ENCODE measurements at regions not wholly inside any gene's neighbourhood (a gene's known extent, or its start where the extent isn't known, plus 50 kb on each side); places are given as distances from the start of the nearest gene placed in this dataset.

DNA sequence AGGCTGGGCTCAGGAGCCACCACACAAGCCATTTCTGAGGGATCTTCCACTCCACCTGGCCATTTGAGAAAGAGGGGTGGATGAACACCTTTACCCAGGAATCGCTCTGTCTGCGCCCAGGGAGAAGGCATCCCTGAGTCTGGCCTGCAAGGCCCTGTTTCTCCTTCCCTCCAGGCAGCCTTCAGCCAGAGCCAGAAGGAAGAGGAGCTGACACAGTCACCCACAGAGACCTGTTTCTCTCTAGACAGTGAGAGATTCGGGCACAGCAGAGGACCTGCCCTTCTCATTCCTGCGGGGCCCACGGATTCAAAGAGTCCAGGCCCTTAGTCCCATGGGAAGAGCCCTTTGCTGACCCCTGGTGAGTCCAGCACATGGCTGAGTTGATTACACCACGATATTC is 127.5 kb upstream of the TNS3 start:
- Mint-ChIP-seq H3K27ac (no peak overlapping the region), H3K4me3 (no peak overlapping the region), H3K36me3 (ENCODE audit: low read depth) (no peaks in the 10 kb centered on the region), H3K4me1 (ENCODE audit: low read depth) (no peaks in the 10 kb centered on the region), H3K27me3 (ENCODE audit: insufficient read depth) (no peaks in the 10 kb centered on the region), H3K9me3 (no peaks in the 10 kb centered on the region)
- intact Hi-C loops (cut with micrococcal nuclease) = no loop called here
- no peak for DNase-seq (ENCODE audit: low spot score)

DNA sequence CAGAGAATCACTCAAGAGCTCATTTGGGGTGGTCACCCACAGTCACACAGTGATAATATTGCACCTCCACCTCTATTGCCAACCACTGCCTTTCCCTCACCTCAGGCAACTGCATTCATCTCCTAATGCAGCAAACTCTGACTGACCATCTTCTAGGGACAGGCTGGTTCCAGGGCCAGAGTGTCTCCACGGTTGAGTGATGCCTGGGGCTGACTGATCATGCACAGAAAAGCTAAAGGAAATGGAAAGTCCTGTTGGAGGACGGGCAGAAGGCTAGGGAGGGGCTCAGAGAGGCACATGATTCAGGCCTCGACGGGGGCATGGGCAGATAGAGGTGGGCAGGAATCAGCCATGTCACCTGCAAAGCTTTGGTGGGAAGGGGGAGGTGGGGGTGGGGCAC is 127.1 kb upstream of the TNS3 start:
- no peak overlapping the region for H3K4me3 Mint-ChIP-seq
- intact Hi-C loops (cut with micrococcal nuclease) = no loop called here
- no peak overlapping the region for H3K27ac Mint-ChIP-seq
- no peaks in the 10 kb centered on the region for H3K4me1 Mint-ChIP-seq (ENCODE audit: low read depth)
- no peaks in the 10 kb centered on the region for H3K27me3 Mint-ChIP-seq (ENCODE audit: insufficient read depth)
- H3K9me3 Mint-ChIP-seq = no peaks in the 10 kb centered on the region
- DNase-seq (ENCODE audit: low spot score) = no peak
- H3K36me3 Mint-ChIP-seq (ENCODE audit: low read depth) = no peaks in the 10 kb centered on the region

DNA sequence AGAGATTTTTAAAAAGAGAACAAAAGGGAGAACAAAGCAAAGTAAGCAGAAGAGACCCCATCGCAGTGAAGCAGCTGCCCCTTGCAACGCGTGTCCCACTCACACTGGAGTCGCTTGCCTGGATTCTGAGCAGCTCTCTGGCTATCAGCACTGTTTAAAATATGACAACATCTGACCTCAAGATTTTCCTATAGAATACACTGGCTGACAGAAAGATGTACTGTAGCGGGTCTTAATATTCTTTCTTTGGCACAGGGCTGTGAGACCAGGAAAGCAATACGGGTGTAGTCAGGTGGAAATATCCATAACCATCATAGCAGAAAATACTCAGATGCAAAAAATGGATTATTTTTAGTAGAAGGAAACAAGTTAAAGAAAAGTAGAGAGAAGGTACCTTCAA is 125.7 kb upstream of the TNS3 start:
- no peaks in the 10 kb centered on the region for H3K36me3 Mint-ChIP-seq (ENCODE audit: low read depth)
- no peak overlapping the region for H3K4me3 Mint-ChIP-seq
- H3K4me1 Mint-ChIP-seq (ENCODE audit: low read depth) = no peaks in the 10 kb centered on the region
- H3K27ac Mint-ChIP-seq = no peak overlapping the region
- intact Hi-C loops (cut with micrococcal nuclease) = no loop called here
- H3K9me3 Mint-ChIP-seq = no peaks in the 10 kb centered on the region
- H3K27me3 Mint-ChIP-seq (ENCODE audit: insufficient read depth) = no peaks in the 10 kb centered on the region
- DNase-seq (ENCODE audit: low spot score) = no peak

DNA sequence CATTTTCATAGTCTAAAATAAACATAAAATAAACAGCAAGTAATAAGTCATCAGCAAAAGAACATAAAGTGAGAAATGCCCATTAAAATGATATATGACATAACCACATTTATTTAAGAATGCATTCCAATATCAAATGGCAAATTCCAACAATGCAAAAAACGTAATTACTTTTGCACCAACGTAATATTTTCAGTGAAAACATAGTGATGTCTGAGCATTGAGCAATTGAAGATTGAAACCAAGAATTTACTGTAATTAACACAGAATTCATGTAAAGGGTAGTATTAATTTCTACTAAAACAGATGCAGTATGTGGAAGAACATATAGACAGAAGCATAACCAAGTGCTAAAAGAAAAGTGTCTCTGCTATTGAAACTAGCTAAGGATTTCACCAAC is 123.0 kb upstream of the TNS3 start:
- Mint-ChIP-seq H3K4me1 (ENCODE audit: low read depth) (no peaks in the 10 kb centered on the region), H3K4me3 (no peak overlapping the region), H3K27ac (no peak overlapping the region), H3K27me3 (ENCODE audit: insufficient read depth) (no peaks in the 10 kb centered on the region), H3K9me3 (no peaks in the 10 kb centered on the region), H3K36me3 (ENCODE audit: low read depth) (no peaks in the 10 kb centered on the region)
- intact Hi-C loops (cut with micrococcal nuclease) = no loop called here
- no peak for DNase-seq (ENCODE audit: low spot score)

DNA sequence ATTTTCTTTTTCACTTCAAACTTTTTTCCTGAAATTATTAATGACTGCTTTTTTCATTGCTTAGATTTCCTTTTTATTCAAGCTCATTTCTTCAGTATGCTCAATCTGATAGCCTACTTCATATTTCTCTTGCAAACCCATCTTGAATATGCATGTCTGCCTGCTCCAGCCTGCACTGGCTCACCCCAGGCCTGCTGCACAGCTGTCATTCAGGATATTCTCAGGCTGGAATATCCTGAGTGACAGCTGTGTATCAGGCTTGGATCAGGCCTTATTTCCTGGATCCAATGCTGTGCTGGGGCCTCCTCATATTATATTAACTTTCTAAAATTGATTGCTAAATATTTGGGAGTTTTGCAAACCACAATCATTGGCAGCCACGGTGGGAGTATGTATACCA is 120.2 kb upstream of the TNS3 start:
- Mint-ChIP-seq H3K9me3 (no peaks in the 10 kb centered on the region), H3K27me3 (ENCODE audit: insufficient read depth) (no peaks in the 10 kb centered on the region), H3K27ac (no peak overlapping the region), H3K4me1 (ENCODE audit: low read depth) (no peaks in the 10 kb centered on the region), H3K4me3 (no peak overlapping the region), H3K36me3 (ENCODE audit: low read depth) (no peaks in the 10 kb centered on the region)
- intact Hi-C loops (cut with micrococcal nuclease) = no loop called here
- no peak for DNase-seq (ENCODE audit: low spot score)

DNA sequence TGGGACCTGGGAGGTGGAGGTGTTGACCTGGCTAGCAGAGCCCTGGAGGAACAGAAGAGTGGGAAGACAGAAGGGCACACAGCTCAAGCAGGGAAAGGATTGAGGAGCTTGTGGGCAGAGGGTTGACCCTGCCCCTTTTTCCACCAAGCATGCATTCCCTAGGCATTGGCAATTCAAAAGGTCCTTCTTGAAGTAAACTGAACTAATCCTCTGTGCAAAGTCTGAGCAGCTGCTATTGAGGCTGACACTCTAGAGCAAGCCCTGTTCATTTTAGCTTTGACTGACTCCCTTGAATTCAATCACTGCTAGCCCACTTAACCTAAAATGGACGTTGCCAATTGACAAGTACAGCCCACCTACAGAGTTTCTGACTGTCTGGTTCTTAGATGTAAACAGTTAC is 116.5 kb upstream of the TNS3 start:
- Mint-ChIP-seq H3K27ac (no peak overlapping the region), H3K4me3 (no peak overlapping the region), H3K27me3 (ENCODE audit: insufficient read depth) (no peaks in the 10 kb centered on the region), H3K36me3 (ENCODE audit: low read depth) (no peaks in the 10 kb centered on the region), H3K9me3 (no peaks in the 10 kb centered on the region), H3K4me1 (ENCODE audit: low read depth) (no peaks in the 10 kb centered on the region)
- intact Hi-C loops (cut with micrococcal nuclease) = no loop called here
- DNase-seq (ENCODE audit: low spot score) = no peak

DNA sequence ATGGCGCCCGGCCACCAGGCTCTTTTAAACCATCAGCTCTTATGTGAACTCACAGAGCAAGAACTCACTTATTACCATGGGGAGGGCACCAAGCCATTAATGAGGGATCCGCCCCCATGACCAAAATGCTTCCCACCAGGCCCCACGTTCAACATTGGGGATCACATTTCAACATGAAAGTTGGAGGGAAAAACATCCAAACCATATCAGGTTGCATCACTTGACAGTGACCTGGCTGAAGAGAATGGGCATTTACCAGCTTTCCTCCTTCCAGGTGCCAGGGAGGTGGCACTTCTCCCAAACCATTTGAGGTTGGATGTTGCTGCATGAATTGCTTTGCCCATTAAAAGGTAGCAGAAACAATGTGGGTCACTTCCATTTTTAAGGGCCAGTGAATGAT is 115.6 kb upstream of the TNS3 start:
- no peaks in the 10 kb centered on the region for H3K4me1 Mint-ChIP-seq (ENCODE audit: low read depth)
- intact Hi-C loops (cut with micrococcal nuclease) = no loop called here
- DNase-seq (ENCODE audit: low spot score) = no peak
- no peaks in the 10 kb centered on the region for H3K36me3 Mint-ChIP-seq (ENCODE audit: low read depth)
- H3K27ac Mint-ChIP-seq = no peak overlapping the region
- H3K27me3 Mint-ChIP-seq (ENCODE audit: insufficient read depth) = no peaks in the 10 kb centered on the region
- no peak overlapping the region for H3K4me3 Mint-ChIP-seq
- H3K9me3 Mint-ChIP-seq = no peaks in the 10 kb centered on the region

DNA sequence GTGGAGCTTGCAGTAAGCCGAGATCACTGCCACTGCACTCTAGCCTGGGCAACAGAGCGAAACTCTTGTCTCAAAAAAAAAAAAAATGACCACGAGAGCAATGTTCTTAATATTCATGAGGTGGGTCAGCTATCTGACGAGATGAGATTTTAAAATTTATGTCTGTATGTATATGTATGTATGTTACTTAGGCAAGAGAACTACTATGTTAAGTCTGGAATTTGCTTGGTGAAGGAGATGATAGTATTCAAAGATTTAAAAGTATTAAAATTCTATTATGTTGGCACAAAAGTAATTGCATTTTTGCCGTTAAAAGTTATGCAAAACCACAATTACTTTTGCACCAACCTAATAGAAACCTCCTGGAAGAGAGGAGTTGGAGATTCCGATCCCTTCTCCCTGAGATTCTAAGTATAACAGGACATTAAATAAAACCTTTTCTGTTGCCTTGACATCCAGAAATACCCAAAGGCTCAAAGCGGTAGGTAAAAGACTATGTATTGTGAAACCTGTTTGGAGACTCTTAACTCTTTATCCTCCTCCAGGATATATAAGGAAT is 114.3 kb upstream of the TNS3 start:
- intact Hi-C loops (cut with micrococcal nuclease) = no loop called here
- H3K4me1 Mint-ChIP-seq (ENCODE audit: low read depth) = no peaks in the 10 kb centered on the region

DNA sequence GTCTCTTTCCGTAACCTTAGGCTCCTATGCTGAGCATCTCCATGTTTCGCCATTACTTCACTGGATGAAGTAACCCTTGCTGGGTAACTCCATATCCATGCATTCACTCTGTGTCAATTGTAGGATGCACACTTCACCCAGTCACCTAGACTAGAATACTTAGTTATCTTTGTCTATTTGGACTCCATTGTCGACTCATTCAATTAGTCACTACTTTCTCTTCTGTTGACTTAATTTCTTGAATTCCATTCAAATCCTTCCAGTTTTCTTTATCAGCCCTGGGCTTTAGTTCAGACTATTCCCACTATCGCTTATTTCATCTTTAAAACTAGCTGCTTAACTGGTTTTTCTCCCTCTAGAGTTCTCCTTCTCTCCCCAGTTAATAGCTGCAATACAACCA is 111.3 kb upstream of the TNS3 start:
- no peak overlapping the region for H3K27ac Mint-ChIP-seq
- no peaks in the 10 kb centered on the region for H3K4me1 Mint-ChIP-seq (ENCODE audit: low read depth)
- DNase-seq (ENCODE audit: low spot score) = no peak
- no peaks in the 10 kb centered on the region for H3K9me3 Mint-ChIP-seq
- H3K4me3 Mint-ChIP-seq = no peak overlapping the region
- H3K27me3 Mint-ChIP-seq (ENCODE audit: insufficient read depth) = no peaks in the 10 kb centered on the region
- no peaks in the 10 kb centered on the region for H3K36me3 Mint-ChIP-seq (ENCODE audit: low read depth)
- intact Hi-C loops (cut with micrococcal nuclease) = no loop called here

More for the DNA sequence above, 114.3 kb upstream of the TNS3 start:
- no peaks in the 10 kb centered on the region for H3K27me3 Mint-ChIP-seq (ENCODE audit: insufficient read depth)
- no peak overlapping the region for H3K27ac Mint-ChIP-seq
- H3K4me3 Mint-ChIP-seq = no peak overlapping the region
- no peaks in the 10 kb centered on the region for H3K36me3 Mint-ChIP-seq (ENCODE audit: low read depth)
- no peak for DNase-seq (ENCODE audit: low spot score)
- no peaks in the 10 kb centered on the region for H3K9me3 Mint-ChIP-seq

DNA sequence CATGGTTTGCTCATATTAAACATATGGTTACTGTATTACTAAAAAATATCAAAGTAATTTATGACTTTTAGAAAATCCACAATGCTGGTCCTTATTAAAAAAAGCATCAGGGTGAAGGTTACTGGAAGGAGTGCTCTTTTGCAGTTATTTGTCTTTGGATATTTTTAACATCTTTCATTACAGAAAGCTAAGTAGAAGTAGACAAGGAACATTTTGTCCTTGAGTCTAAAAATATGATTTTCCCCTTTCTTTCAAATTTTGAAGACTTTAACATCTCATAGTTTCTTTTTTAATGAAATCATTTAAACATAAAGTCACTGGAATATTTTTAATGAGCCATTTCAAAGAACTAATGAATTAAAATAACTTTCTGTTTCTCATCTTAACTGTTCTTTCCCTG is 110.1 kb upstream of the TNS3 start:
- DNase-seq (ENCODE audit: low spot score) = no peak

DNA sequence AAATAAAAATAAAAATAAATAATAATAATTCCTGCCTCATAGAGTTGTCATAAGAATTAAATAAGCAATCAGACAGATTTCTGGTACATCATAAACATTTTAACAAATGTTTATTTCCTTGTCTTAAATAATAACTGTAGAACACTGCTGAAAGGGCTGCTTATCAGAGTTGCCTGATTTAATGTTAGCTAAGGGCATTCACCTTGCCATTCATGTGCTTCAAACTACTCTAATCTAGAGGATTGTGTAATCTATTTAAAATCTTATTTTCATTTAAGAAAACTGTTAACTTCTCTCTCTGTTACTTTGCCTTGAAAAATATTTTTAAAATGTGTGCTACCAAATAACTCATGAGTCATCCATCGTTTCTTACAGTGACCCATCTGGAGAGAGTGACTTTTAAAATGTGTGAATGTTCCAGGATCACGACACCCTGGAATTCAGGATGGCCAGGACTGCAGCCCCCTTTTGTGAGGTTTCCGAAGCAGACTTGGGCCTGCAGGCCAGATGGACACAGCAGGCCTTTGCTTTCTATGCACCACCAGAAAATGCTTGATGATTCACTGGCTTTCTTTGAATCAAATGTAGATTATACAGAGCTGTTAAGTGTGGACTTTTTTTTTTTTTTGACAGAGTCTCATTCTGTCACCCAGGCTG is 109.1 kb upstream of the TNS3 start:
- Mint-ChIP-seq H3K4me1 (ENCODE audit: low read depth) (no peaks in the 10 kb centered on the region), H3K9me3 (no peaks in the 10 kb centered on the region), H3K36me3 (ENCODE audit: low read depth) (no peaks in the 10 kb centered on the region), H3K27ac (no peak overlapping the region), H3K27me3 (ENCODE audit: insufficient read depth) (no peaks in the 10 kb centered on the region), H3K4me3 (no peak overlapping the region)
- no peak for DNase-seq (ENCODE audit: low spot score)
- intact Hi-C loops (cut with micrococcal nuclease) = no loop called here

More for the DNA sequence above, 110.1 kb upstream of the TNS3 start:
- H3K4me3 Mint-ChIP-seq = no peak overlapping the region
- no peaks in the 10 kb centered on the region for H3K9me3 Mint-ChIP-seq
- intact Hi-C loops (cut with micrococcal nuclease) = no loop called here
- no peak overlapping the region for H3K27ac Mint-ChIP-seq
- H3K27me3 Mint-ChIP-seq (ENCODE audit: insufficient read depth) = no peaks in the 10 kb centered on the region
- no peaks in the 10 kb centered on the region for H3K36me3 Mint-ChIP-seq (ENCODE audit: low read depth)
- H3K4me1 Mint-ChIP-seq (ENCODE audit: low read depth) = no peaks in the 10 kb centered on the region

DNA sequence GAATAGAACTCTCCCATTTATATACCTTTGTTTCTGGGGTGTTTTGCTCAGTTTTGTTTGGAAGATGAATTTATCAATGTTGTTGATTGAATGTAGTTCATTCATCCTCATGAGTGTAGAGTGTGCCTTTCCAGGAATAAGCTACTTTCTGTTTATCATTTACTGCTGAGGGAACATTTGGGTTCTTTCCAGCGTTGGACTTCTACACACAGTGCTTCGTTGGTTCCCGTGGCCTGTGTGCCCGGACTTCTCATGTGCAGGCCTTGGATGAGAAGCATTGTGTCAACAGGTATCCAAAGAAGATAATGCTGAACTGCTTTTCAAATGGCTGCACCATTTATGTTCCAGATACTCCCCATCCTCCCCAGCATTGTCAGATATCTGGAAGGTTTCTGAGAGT is 107.6 kb upstream of the TNS3 start:
- Mint-ChIP-seq H3K27me3 (ENCODE audit: insufficient read depth) (no peaks in the 10 kb centered on the region), H3K9me3 (no peaks in the 10 kb centered on the region), H3K4me3 (no peak overlapping the region), H3K27ac (no peak overlapping the region), H3K36me3 (ENCODE audit: low read depth) (no peaks in the 10 kb centered on the region), H3K4me1 (ENCODE audit: low read depth) (no peaks in the 10 kb centered on the region)
- intact Hi-C loops (cut with micrococcal nuclease) = no loop called here
- no peak for DNase-seq (ENCODE audit: low spot score)

DNA sequence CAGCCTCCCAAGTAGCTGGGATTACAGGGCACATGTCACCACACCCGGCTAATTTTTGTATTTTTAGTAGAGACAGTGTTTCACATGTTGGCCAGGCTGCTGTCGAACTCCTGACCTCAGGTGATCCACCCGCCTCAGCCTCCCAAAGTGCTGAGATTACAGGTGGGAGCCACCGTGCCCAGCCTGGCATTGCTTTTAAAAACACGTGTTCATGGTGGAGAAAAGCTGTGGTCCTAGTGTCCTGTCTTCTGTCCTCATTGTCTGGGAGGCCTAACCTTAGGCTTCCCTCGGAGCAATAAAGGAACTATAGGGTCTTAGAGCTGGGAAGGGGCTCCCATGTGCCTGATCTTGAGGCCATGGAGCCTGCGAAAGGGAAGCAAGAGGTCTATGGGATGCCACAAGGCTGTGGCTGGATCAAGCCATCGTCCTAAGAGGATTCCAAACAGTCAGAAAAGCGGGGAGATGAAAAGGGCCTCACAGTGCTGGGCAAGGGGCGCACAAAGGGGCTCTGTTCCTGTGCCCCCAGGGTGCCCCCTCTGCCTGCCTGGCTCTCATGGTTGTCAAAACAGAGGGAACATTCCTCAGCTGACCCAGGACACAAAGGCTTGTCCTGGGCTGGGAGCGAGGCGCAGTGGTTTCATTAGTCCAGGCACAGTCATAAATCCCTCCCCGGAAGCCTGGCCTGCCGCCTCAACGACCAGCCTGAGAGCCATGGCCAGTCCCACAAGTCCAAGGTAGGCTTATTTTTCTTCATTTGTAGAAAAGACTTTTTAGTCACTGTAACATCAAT is 106.6 kb upstream of the TNS3 start:
- intact Hi-C loops (cut with micrococcal nuclease) = no loop called here
- Mint-ChIP-seq H3K27me3 (ENCODE audit: insufficient read depth) (no peaks in the 10 kb centered on the region), H3K4me3 (no peak overlapping the region), H3K27ac (no peak overlapping the region), H3K9me3 (no peaks in the 10 kb centered on the region), H3K4me1 (ENCODE audit: low read depth) (no peaks in the 10 kb centered on the region), H3K36me3 (ENCODE audit: low read depth) (no peaks in the 10 kb centered on the region)
- no peak for DNase-seq (ENCODE audit: low spot score)

All from activated T-helper 1 cell treated with anti-CD3 and anti-CD28 coated beads, Interleukin-12 subunit alpha, Interleukin-12 subunit beta, Interleukin-2, Interleukin-4 antibody, amounts not matched to agents 30 ng/mL and 10 ng/mL and 1 ng/mL, durations not matched to agents 14 hours and 24 hours and 36 hours (primary cell).